ENCODE measurements at regions not wholly inside any gene's neighbourhood (a gene's known extent, or its start where the extent isn't known, plus 50 kb on each side); places are given as distances from the start of the nearest gene placed in this dataset.

DNA sequence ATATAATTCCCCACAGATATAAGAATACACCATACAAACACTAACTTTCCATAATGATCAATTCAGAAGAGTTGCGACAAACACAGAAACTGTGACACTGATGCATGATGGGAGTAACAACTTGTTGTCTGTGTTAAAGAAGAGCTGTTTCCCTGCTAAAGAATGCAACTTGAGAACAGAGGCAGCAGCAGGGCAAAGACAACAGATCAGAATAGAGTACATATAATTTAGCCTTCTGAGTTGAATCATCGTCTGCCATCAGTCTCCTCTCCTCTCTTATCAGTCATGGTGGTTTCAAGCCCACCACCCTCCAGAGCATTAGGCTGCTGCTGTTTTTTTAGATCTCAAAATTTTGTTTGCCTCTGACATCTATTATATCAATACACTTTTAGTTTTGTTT, 280.4 kb downstream of the UBE3D start:
- TF ChIP-seq, protein P1, sequence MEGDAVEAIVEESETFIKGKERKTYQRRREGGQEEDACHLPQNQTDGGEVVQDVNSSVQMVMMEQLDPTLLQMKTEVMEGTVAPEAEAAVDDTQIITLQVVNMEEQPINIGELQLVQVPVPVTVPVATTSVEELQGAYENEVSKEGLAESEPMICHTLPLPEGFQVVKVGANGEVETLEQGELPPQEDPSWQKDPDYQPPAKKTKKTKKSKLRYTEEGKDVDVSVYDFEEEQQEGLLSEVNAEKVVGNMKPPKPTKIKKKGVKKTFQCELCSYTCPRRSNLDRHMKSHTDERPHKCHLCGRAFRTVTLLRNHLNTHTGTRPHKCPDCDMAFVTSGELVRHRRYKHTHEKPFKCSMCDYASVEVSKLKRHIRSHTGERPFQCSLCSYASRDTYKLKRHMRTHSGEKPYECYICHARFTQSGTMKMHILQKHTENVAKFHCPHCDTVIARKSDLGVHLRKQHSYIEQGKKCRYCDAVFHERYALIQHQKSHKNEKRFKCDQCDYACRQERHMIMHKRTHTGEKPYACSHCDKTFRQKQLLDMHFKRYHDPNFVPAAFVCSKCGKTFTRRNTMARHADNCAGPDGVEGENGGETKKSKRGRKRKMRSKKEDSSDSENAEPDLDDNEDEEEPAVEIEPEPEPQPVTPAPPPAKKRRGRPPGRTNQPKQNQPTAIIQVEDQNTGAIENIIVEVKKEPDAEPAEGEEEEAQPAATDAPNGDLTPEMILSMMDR (IDR thresholded peaks at IDR 0.05): no peak
- TF ChIP-seq SMC3 (IDR thresholded peaks at IDR 0.05; ENCODE audit: low read depth, low read length) (no peak), POLR2AphosphoS5 (IDR thresholded peaks at IDR 0.05; ENCODE audit: low read depth, low read length) (no peak), EZH2phosphoT487 (IDR thresholded peaks at IDR 0.05; ENCODE audit: borderline replicate concordance, low read depth) (no peak), CHD2 (IDR thresholded peaks at IDR 0.05; ENCODE audit: low read length, partially characterized antibody) (no peak), RAD21 (IDR thresholded peaks at IDR 0.05; ENCODE audit: low read length) (no peak), FOSL2 (IDR thresholded peaks at IDR 0.05; ENCODE audit: borderline replicate concordance, low read depth) (no peak), MXI1 (IDR thresholded peaks at IDR 0.05; ENCODE audit: low read depth, low read length) (no peak)
- TF ChIP-seq, protein P2, sequence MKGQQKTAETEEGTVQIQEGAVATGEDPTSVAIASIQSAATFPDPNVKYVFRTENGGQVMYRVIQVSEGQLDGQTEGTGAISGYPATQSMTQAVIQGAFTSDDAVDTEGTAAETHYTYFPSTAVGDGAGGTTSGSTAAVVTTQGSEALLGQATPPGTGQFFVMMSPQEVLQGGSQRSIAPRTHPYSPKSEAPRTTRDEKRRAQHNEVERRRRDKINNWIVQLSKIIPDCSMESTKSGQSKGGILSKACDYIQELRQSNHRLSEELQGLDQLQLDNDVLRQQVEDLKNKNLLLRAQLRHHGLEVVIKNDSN (IDR thresholded peaks at IDR 0.05; ENCODE audit: borderline replicate concordance, low read depth): no peak
- TF ChIP-seq, protein P3, sequence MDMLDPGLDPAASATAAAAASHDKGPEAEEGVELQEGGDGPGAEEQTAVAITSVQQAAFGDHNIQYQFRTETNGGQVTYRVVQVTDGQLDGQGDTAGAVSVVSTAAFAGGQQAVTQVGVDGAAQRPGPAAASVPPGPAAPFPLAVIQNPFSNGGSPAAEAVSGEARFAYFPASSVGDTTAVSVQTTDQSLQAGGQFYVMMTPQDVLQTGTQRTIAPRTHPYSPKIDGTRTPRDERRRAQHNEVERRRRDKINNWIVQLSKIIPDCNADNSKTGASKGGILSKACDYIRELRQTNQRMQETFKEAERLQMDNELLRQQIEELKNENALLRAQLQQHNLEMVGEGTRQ (IDR thresholded peaks at IDR 0.05; ENCODE audit: borderline replicate concordance, low read depth, low read length): no peak
- TF ChIP-seq, protein P4, sequence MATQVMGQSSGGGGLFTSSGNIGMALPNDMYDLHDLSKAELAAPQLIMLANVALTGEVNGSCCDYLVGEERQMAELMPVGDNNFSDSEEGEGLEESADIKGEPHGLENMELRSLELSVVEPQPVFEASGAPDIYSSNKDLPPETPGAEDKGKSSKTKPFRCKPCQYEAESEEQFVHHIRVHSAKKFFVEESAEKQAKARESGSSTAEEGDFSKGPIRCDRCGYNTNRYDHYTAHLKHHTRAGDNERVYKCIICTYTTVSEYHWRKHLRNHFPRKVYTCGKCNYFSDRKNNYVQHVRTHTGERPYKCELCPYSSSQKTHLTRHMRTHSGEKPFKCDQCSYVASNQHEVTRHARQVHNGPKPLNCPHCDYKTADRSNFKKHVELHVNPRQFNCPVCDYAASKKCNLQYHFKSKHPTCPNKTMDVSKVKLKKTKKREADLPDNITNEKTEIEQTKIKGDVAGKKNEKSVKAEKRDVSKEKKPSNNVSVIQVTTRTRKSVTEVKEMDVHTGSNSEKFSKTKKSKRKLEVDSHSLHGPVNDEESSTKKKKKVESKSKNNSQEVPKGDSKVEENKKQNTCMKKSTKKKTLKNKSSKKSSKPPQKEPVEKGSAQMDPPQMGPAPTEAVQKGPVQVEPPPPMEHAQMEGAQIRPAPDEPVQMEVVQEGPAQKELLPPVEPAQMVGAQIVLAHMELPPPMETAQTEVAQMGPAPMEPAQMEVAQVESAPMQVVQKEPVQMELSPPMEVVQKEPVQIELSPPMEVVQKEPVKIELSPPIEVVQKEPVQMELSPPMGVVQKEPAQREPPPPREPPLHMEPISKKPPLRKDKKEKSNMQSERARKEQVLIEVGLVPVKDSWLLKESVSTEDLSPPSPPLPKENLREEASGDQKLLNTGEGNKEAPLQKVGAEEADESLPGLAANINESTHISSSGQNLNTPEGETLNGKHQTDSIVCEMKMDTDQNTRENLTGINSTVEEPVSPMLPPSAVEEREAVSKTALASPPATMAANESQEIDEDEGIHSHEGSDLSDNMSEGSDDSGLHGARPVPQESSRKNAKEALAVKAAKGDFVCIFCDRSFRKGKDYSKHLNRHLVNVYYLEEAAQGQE (IDR thresholded peaks at IDR 0.05; ENCODE audit: low read depth, low read length): no peak
- TF ChIP-seq, protein P5, sequence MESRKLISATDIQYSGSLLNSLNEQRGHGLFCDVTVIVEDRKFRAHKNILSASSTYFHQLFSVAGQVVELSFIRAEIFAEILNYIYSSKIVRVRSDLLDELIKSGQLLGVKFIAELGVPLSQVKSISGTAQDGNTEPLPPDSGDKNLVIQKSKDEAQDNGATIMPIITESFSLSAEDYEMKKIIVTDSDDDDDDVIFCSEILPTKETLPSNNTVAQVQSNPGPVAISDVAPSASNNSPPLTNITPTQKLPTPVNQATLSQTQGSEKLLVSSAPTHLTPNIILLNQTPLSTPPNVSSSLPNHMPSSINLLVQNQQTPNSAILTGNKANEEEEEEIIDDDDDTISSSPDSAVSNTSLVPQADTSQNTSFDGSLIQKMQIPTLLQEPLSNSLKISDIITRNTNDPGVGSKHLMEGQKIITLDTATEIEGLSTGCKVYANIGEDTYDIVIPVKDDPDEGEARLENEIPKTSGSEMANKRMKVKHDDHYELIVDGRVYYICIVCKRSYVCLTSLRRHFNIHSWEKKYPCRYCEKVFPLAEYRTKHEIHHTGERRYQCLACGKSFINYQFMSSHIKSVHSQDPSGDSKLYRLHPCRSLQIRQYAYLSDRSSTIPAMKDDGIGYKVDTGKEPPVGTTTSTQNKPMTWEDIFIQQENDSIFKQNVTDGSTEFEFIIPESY (IDR thresholded peaks at IDR 0.05; ENCODE audit: borderline replicate concordance, low read depth): no peak
- TF ChIP-seq, protein P6, sequence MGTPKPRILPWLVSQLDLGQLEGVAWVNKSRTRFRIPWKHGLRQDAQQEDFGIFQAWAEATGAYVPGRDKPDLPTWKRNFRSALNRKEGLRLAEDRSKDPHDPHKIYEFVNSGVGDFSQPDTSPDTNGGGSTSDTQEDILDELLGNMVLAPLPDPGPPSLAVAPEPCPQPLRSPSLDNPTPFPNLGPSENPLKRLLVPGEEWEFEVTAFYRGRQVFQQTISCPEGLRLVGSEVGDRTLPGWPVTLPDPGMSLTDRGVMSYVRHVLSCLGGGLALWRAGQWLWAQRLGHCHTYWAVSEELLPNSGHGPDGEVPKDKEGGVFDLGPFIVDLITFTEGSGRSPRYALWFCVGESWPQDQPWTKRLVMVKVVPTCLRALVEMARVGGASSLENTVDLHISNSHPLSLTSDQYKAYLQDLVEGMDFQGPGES (IDR thresholded peaks at IDR 0.05; ENCODE audit: low read depth, low read length): no peak

Data from SK-N-SH (cell line).